Coronary artery (tissue), 2 donors: ENCODE measurements at regions not wholly inside any gene's neighbourhood (a gene's known extent, or its start where the extent isn't known, plus 50 kb on each side); places are given as distances from the start of the nearest gene placed in this dataset.
A peak's percentile ranks its signal among the peaks of the same experiment; 100 is the strongest.

Experiments
- DNase-seq: peaks from one replicate; pipeline ENCODE4 v3.0.0-alpha.2; 2017; ENCODE audit warnings: low spot score
- H3K27ac ChIP-seq, 2 donors: fragments of 200-600 bp; sonication (generic); one replicate each; pipeline ENCODE4 v1.5.1; 2016 to 2019
- H3K4me3 ChIP-seq: fragments of 200-600 bp; sonication (generic); 2 replicates; pipeline ENCODE4 v1.5.1; 2016; ENCODE audit warnings: mild to moderate bottlenecking, moderate library complexity
- TF ChIP-seq, protein P1 (sequence below): fragments of 200-600 bp; sonication (generic); IDR thresholded peaks from one replicate; pipeline ENCODE4 v1.5.1; 2019; ENCODE audit warnings: antibody characterized with exemption

DNA sequence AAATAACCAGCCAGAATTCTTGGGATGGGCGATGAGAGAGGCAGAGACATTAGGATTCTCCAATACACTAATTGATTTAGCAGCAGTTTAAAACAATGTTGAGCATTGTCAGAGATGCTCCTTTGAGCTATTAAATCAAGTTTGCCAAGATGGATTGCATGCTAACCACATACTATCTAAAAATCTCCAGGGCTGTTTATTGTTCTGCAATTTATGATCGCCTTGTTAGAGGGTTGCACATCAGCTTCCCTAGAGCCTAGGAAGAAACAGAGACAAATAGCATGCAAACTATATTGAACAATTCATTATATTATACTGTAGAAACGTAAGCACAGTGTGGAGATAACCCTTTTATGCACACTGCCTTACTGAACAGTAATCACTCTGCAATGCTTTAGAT, 599.9 kb downstream of the SOX5 start:
- DNase-seq = no peak
- no peak overlapping the region for H3K27ac ChIP-seq
- TF ChIP-seq, protein P1, sequence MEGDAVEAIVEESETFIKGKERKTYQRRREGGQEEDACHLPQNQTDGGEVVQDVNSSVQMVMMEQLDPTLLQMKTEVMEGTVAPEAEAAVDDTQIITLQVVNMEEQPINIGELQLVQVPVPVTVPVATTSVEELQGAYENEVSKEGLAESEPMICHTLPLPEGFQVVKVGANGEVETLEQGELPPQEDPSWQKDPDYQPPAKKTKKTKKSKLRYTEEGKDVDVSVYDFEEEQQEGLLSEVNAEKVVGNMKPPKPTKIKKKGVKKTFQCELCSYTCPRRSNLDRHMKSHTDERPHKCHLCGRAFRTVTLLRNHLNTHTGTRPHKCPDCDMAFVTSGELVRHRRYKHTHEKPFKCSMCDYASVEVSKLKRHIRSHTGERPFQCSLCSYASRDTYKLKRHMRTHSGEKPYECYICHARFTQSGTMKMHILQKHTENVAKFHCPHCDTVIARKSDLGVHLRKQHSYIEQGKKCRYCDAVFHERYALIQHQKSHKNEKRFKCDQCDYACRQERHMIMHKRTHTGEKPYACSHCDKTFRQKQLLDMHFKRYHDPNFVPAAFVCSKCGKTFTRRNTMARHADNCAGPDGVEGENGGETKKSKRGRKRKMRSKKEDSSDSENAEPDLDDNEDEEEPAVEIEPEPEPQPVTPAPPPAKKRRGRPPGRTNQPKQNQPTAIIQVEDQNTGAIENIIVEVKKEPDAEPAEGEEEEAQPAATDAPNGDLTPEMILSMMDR = no peak
- no peak overlapping the region for H3K4me3 ChIP-seq

DNA sequence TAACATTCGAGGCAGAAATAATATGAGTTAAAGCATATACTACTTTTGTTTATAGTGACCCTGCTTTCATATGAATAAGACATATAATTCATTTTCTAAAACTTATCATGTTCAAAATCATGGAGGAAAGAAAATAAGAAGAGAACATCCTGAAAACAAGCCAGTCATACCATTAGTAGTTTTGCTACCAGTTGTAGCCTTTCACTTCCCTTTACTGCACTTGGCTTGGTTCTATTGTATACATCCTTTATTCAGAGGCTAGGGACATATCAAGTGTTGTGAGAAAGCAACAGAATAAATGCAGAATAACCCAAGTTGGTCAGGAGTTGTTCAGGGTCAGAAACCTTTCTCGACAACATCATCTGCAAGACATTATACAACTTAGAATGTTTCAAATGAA, 598.7 kb downstream of the SOX5 start:
- Histone ChIP-seq H3K4me3 (no peak overlapping the region), H3K27ac (no peak overlapping the region)
- TF ChIP-seq, protein P1 = no peak
- no peak for DNase-seq

DNA sequence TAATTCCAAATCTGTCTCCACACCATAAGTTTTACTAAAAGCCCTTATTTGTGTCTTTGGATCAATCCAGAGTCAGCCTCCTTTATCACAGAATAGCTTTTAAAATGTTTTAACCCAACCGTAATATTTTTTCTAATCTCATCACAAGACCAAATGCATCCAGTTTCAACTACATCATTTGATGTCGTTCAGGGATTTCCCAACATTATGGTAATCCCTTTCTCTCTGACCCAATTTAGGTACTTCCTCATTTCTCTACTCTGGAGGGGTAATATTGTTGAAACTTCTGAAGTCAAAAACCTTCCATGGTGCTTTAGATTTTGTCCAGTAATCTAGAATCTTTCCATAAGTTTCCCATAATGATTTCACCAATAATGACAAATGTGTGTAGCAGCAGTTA, 596.8 kb downstream of the SOX5 start:
- TF ChIP-seq, protein P1 = no peak
- H3K27ac ChIP-seq = no peak overlapping the region
- H3K4me3 ChIP-seq = no peak overlapping the region
- no peak for DNase-seq

DNA sequence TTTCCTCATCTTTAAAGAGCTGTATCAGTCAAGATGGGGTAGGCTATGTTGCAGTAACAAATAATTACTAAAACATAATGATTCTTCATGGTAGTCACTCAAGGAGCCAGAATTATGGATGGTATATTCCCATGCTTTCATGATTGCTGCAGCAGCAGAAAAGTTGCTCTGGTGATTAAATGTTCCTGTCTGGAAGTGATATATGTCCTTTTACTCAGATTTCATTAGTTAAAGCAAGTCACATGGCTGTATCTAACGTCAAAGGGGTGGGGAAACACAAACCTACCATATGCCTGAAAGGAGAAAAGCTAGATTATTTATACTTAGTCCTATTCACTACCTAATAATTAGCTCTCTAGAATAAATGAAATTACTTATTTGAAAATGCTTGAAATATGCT, 594.7 kb downstream of the SOX5 start:
- H3K27ac ChIP-seq = no peak overlapping the region
- H3K4me3 ChIP-seq = no peak overlapping the region
- TF ChIP-seq, protein P1 = no peak
- DNase-seq = no peak

DNA sequence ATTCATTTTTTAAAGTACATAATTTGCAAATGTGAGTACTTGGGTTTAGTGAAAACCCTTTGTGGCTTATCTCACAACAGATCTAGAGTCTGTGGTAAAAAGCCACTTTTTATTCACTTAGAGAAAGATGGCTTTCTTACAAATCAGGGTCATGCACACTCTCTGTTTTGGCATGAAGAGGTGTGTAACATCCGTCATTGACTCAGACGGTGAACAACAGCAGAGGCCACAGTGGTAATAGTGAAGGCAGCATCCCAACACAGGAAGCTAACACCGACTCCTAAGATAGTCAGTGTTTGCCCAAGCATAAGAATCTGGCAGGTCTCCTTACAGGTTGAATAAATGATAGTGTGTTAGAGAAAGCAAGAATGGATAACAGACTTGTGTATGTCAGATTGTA, 593.0 kb downstream of the SOX5 start:
- TF ChIP-seq, protein P1 = no peak
- H3K4me3 ChIP-seq = no peak overlapping the region
- no peak for DNase-seq
- H3K27ac ChIP-seq = peak overlapping the region; percentile 34 to 48

DNA sequence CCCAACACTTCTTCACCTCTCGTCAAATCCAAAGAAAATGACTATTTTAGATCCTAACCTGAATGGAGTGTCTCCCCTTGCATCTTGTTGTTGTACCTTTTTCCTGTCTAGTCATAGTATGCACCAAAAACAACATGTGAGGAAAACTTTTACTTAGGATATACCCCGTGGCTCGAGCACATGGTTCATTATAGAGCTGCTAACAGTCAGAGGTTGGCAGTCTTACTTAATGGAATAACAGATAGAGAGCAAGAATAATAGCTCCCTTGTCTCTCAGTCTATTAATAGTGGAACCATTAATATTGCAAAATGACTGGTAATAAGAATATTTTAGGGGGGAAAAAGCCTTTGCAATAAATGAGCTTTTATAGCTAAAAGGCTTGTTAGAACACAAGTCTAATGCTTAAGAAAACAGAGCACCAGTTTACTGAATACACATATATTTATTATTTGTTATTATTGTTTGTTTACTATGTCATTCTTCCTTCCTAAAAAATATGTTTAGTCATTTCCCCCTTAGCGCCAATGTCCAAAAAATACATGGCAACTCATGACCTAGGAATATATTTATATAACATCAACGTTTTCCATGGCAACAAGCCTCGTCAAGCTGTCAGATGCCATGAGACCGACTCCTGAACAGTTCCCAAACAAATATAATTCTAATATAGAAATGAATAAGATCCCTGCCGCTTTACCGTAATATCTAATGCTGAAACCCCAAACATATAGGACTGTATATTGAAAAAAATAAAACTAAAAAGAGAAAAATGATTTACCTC, 592.4 kb downstream of the SOX5 start:
- H3K27ac ChIP-seq = peak overlapping the region; percentile 34 to 48
- TF ChIP-seq, protein P1 = no peak
- no peak for DNase-seq
- H3K4me3 ChIP-seq = no peak overlapping the region

DNA sequence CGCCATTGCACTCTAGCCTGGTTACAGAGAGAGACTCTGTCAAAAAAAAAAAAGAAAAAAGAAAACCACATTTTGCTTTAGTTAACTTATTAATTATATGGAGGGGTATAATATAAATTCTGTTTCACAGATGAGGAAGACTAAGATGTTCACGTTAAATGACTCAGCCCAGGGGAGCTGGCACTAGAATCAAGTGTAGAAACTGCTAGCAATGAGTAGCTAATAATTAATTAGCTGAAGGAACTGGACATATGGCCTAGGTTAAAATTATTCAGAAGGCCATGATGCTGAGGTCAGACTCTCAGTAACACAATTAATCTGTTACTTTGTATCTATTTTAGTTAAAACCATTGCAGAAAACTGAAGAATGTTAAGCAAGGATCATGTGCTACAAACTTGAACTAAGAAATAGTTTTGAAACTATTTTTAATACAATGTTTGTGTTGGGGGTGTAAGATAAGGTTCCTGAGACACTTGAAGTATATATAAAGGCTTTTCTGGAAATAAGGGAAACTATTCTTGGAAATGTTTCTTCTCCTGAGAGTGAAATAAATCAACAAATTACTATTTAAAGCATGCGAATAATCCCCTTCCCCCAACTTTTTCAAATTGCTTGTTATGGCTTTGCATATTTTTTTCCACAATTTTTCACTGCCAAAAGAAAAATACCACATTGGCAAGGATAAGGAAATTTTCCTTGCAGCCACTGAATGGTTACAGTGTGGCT, 589.3 kb downstream of the SOX5 start:
- Histone ChIP-seq H3K4me3 (no peak overlapping the region), H3K27ac (peak overlapping the region; percentile 48 to 76)
- DNase-seq = no peak
- TF ChIP-seq, protein P1 = no peak
